Endothelial cell of umbilical vein (primary cell): ENCODE measurements at regions not wholly inside any gene's neighbourhood (a gene's known extent, or its start where the extent isn't known, plus 50 kb on each side); places are given as distances from the start of the nearest gene placed in this dataset.

ENCODE experiments used
- CTCF ChIP-seq, 2 donors: IDR thresholded peaks; 1 replicate in 1 of 2; 2 replicates in 1 of 2; pipeline ENCODE4 v1.5.1; 2011; ENCODE audit warnings: low read length in 2 of 2, mild to moderate bottlenecking in 2 of 2, moderate library complexity in 2 of 2, control low read depth in 1 of 2, inconsistent platforms in 1 of 2, low read depth in 1 of 2; ENCODE audit not compliant: insufficient read depth in 1 of 2; ENCODE audit errors: extremely low read depth in 1 of 2
- EZH2 ChIP-seq: IDR thresholded peaks from 2 replicates; pipeline ENCODE4 v1.6.1; 2012; ENCODE audit warnings: borderline replicate concordance, low read depth, mild to moderate bottlenecking, moderate library complexity, low read length, inconsistent platforms; ENCODE audit not compliant: severe bottlenecking
- GATA2 ChIP-seq: IDR thresholded peaks from 2 replicates; pipeline ENCODE4 v1.7.0; 2011; ENCODE audit warnings: low read depth, mild to moderate bottlenecking, moderate library complexity, mixed read lengths, low read length; ENCODE audit not compliant: insufficient read length, insufficient read depth
- MAX ChIP-seq: IDR thresholded peaks from 2 replicates; pipeline ENCODE4 v1.6.1; 2011; ENCODE audit not compliant: insufficient read depth, insufficient read length
- MYC ChIP-seq: IDR thresholded peaks from one replicate; pipeline ENCODE4 v1.6.1; 2011; ENCODE audit warnings: mild to moderate bottlenecking, low read depth, low read length
- POLR2A ChIP-seq: IDR thresholded peaks from 2 replicates; pipeline ENCODE4 v1.6.1; 2012; ENCODE audit warnings: low read depth, mild to moderate bottlenecking, control low read depth, low read length
- POLR2AphosphoS5 ChIP-seq: IDR thresholded peaks from 2 replicates; pipeline ENCODE4 v1.6.1; 2012; ENCODE audit warnings: low read depth, mild to moderate bottlenecking, control low read depth, low read length, moderate library complexity; ENCODE audit not compliant: insufficient read depth

DNA sequence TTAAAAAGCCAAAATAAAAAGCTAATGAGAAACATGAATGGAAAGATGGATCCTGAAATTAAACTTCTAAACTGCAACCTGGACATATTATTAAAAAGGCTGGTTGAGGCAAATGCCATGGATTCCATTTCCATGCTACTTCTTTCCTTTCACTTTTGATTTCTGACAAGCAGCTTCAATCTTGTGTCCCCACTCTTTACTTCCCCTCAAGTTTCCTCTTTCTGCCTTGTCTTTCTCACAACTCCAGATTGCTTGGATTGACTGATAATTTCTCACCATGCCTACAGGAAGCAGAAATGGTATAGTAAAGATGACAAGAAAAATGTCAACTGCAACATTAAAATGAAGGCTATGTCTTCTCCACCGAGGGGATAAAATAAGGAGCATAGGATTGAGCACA is 1136.7 kb downstream of the TUSC7 start:
- TF ChIP-seq CTCF (IDR thresholded peaks at IDR 0.05; ENCODE audit: extremely low read depth in 1 of 2, insufficient read depth in 1 of 2, low read depth in 1 of 2, low read length in 2 of 2) (no peak), MYC (no peak), MAX (no peak), POLR2A (no peak), EZH2 (no peak), POLR2AphosphoS5 (no peak), GATA2 (no peak)
